ENCODE measurements at regions not wholly inside any gene's neighbourhood (a gene's known extent, or its start where the extent isn't known, plus 50 kb on each side); places are given as distances from the start of the nearest gene placed in this dataset.

GRCh38 chr13:77480066-77480465 is 55.4 kb upstream of the SCEL start:
- no peaks in the 10 kb centered on the region for H3K36me3 ChIP-seq (ENCODE audit: control insufficient read depth, insufficient read depth, low read length)
- H3K4me3 ChIP-seq (ENCODE audit: low read depth, low read length), result no peak overlapping the region
- no peak overlapping the region for H3K27ac ChIP-seq (ENCODE audit: low read depth, low read length)
- DNase-seq (ENCODE audit: low read depth in 4 of 6, low spot score in 6 of 6), result peak in 2 of 6 donors; percentile 38 to 76
- 21% methylated on average over 1 of the region's 2 CpGs for WGBS (ENCODE audit: insufficient coverage)
- H3K9me3 ChIP-seq (ENCODE audit: control insufficient read depth, insufficient read depth, low read length), result no peaks in the 10 kb centered on the region
- H3K27me3 ChIP-seq (ENCODE audit: control insufficient read depth, insufficient read depth, low read length), result no peaks in the 10 kb centered on the region
- H3K4me1 ChIP-seq (ENCODE audit: control insufficient read depth, insufficient read depth, low read length), result no peaks in the 10 kb centered on the region

GRCh38 chr13:77479326-77479725 is 56.2 kb upstream of the SCEL start:
- Histone ChIP-seq H3K4me3 (ENCODE audit: low read depth, low read length) (no peak overlapping the region), H3K36me3 (ENCODE audit: control insufficient read depth, insufficient read depth, low read length) (no peaks in the 10 kb centered on the region), H3K27me3 (ENCODE audit: control insufficient read depth, insufficient read depth, low read length) (no peaks in the 10 kb centered on the region), H3K9me3 (ENCODE audit: control insufficient read depth, insufficient read depth, low read length) (no peaks in the 10 kb centered on the region), H3K27ac (ENCODE audit: low read depth, low read length) (no peak overlapping the region), H3K4me1 (ENCODE audit: control insufficient read depth, insufficient read depth, low read length) (no peaks in the 10 kb centered on the region)
- no peak for DNase-seq (ENCODE audit: low read depth in 4 of 6, low spot score in 6 of 6)
- 100% methylated on average over 1 of the region's 2 CpGs for WGBS (ENCODE audit: insufficient coverage)

GRCh38 chr13:77477299-77477848 is 58.1 kb upstream of the SCEL start:
- Histone ChIP-seq H3K4me3 (ENCODE audit: low read depth, low read length) (peak overlapping the region; percentile 50), H3K27me3 (ENCODE audit: control insufficient read depth, insufficient read depth, low read length) (no peaks in the 10 kb centered on the region), H3K9me3 (ENCODE audit: control insufficient read depth, insufficient read depth, low read length) (no peaks in the 10 kb centered on the region), H3K4me1 (ENCODE audit: control insufficient read depth, insufficient read depth, low read length) (no peaks in the 10 kb centered on the region), H3K27ac (ENCODE audit: low read depth, low read length) (peak overlapping the region; percentile 55), H3K36me3 (ENCODE audit: control insufficient read depth, insufficient read depth, low read length) (no peaks in the 10 kb centered on the region)
- WGBS (ENCODE audit: insufficient coverage), result no CpG with 5 or more reads among the region's 3 CpGs
- peak in 2 of 6 donors; percentile 32 to 52 for DNase-seq (ENCODE audit: low read depth in 4 of 6, low spot score in 6 of 6)

GRCh38 chr13:77476456-77476855 is 59.0 kb upstream of the SCEL start:
- no peak overlapping the region for H3K27ac ChIP-seq (ENCODE audit: low read depth, low read length)
- no peaks in the 10 kb centered on the region for H3K27me3 ChIP-seq (ENCODE audit: control insufficient read depth, insufficient read depth, low read length)
- DNase-seq (ENCODE audit: low read depth in 4 of 6, low spot score in 6 of 6), result no peak
- H3K4me3 ChIP-seq (ENCODE audit: low read depth, low read length), result no peak overlapping the region
- no peaks in the 10 kb centered on the region for H3K36me3 ChIP-seq (ENCODE audit: control insufficient read depth, insufficient read depth, low read length)
- no peaks in the 10 kb centered on the region for H3K4me1 ChIP-seq (ENCODE audit: control insufficient read depth, insufficient read depth, low read length)
- H3K9me3 ChIP-seq (ENCODE audit: control insufficient read depth, insufficient read depth, low read length), result no peaks in the 10 kb centered on the region

- H3K36me3 ChIP-seq (ENCODE audit: control insufficient read depth, insufficient read depth, low read length), result no peaks in the 10 kb centered on the region
- H3K4me3 ChIP-seq (ENCODE audit: low read depth, low read length), result no peak overlapping the region
- H3K4me1 ChIP-seq (ENCODE audit: control insufficient read depth, insufficient read depth, low read length), result no peaks in the 10 kb centered on the region
- no peak for DNase-seq (ENCODE audit: low read depth in 4 of 6, low spot score in 6 of 6)
- no peak overlapping the region for H3K27ac ChIP-seq (ENCODE audit: low read depth, low read length)
- no peaks in the 10 kb centered on the region for H3K9me3 ChIP-seq (ENCODE audit: control insufficient read depth, insufficient read depth, low read length)
- WGBS (ENCODE audit: insufficient coverage), result 97% methylated on average over 46 of the region's 47 CpGs
- H3K27me3 ChIP-seq (ENCODE audit: control insufficient read depth, insufficient read depth, low read length), result no peaks in the 10 kb centered on the region
Measured at GRCh38 chr13:77475345-77476084, 60.0 kb upstream of the SCEL start.

GRCh38 chr13:77470986-77471385 is 64.5 kb upstream of the SCEL start:
- H3K9me3 ChIP-seq (ENCODE audit: control insufficient read depth, insufficient read depth, low read length), result no peaks in the 10 kb centered on the region
- no peak overlapping the region for H3K4me3 ChIP-seq (ENCODE audit: low read depth, low read length)
- DNase-seq (ENCODE audit: low read depth in 4 of 6, low spot score in 6 of 6), result no peak
- no peaks in the 10 kb centered on the region for H3K4me1 ChIP-seq (ENCODE audit: control insufficient read depth, insufficient read depth, low read length)
- no peak overlapping the region for H3K27ac ChIP-seq (ENCODE audit: low read depth, low read length)
- H3K36me3 ChIP-seq (ENCODE audit: control insufficient read depth, insufficient read depth, low read length), result no peaks in the 10 kb centered on the region
- H3K27me3 ChIP-seq (ENCODE audit: control insufficient read depth, insufficient read depth, low read length), result no peaks in the 10 kb centered on the region
- 93% methylated on average over 2 of the region's 3 CpGs for WGBS (ENCODE audit: insufficient coverage)

GRCh38 chr13:77466753-77467422 is 68.6 kb upstream of the SCEL start:
- WGBS (ENCODE audit: insufficient coverage), result 100% methylated on average over 1 of the region's 4 CpGs
- peak in 1 of 6 donors; percentile 59 for DNase-seq (ENCODE audit: low read depth in 4 of 6, low spot score in 6 of 6)
- no peak overlapping the region for H3K4me3 ChIP-seq (ENCODE audit: low read depth, low read length)

GRCh38 chr13:77465603-77466195 is 69.8 kb upstream of the SCEL start:
- H3K9me3 ChIP-seq (ENCODE audit: control insufficient read depth, insufficient read depth, low read length), result no peaks in the 10 kb centered on the region
- H3K27me3 ChIP-seq (ENCODE audit: control insufficient read depth, insufficient read depth, low read length), result no peaks in the 10 kb centered on the region
- DNase-seq (ENCODE audit: low read depth in 4 of 6, low spot score in 6 of 6), result peak in 1 of 6 donors; percentile 67
- H3K4me1 ChIP-seq (ENCODE audit: control insufficient read depth, insufficient read depth, low read length), result no peaks in the 10 kb centered on the region
- no peaks in the 10 kb centered on the region for H3K36me3 ChIP-seq (ENCODE audit: control insufficient read depth, insufficient read depth, low read length)
- no peak overlapping the region for H3K4me3 ChIP-seq (ENCODE audit: low read depth, low read length)
- H3K27ac ChIP-seq (ENCODE audit: low read depth, low read length), result no peak overlapping the region

More at GRCh38 chr13:77466753-77467422, 68.6 kb upstream of the SCEL start:
- no peaks in the 10 kb centered on the region for H3K27me3 ChIP-seq (ENCODE audit: control insufficient read depth, insufficient read depth, low read length)
- H3K4me1 ChIP-seq (ENCODE audit: control insufficient read depth, insufficient read depth, low read length), result no peaks in the 10 kb centered on the region
- no peaks in the 10 kb centered on the region for H3K36me3 ChIP-seq (ENCODE audit: control insufficient read depth, insufficient read depth, low read length)
- no peaks in the 10 kb centered on the region for H3K9me3 ChIP-seq (ENCODE audit: control insufficient read depth, insufficient read depth, low read length)
- no peak overlapping the region for H3K27ac ChIP-seq (ENCODE audit: low read depth, low read length)

- no peak overlapping the region for H3K27ac ChIP-seq (ENCODE audit: low read depth, low read length)
- WGBS (ENCODE audit: insufficient coverage), result no CpG with 5 or more reads among the region's 2 CpGs
- no peak for DNase-seq (ENCODE audit: low read depth in 4 of 6, low spot score in 6 of 6)
Measured at GRCh38 chr13:77460195-77460594, 75.3 kb upstream of the SCEL start.

More at GRCh38 chr13:77460195-77460594, 75.3 kb upstream of the SCEL start:
- no peaks in the 10 kb centered on the region for H3K36me3 ChIP-seq (ENCODE audit: control insufficient read depth, insufficient read depth, low read length)
- H3K27me3 ChIP-seq (ENCODE audit: control insufficient read depth, insufficient read depth, low read length), result no peaks in the 10 kb centered on the region
- no peak overlapping the region for H3K4me3 ChIP-seq (ENCODE audit: low read depth, low read length)
- H3K4me1 ChIP-seq (ENCODE audit: control insufficient read depth, insufficient read depth, low read length), result no peaks in the 10 kb centered on the region
- no peaks in the 10 kb centered on the region for H3K9me3 ChIP-seq (ENCODE audit: control insufficient read depth, insufficient read depth, low read length)
